Dermis microvascular lymphatic vessel endothelial cell (primary cell): ENCODE measurements at regions not wholly inside any gene's neighbourhood (a gene's known extent, or its start where the extent isn't known, plus 50 kb on each side); places are given as distances from the start of the nearest gene placed in this dataset.
"Not testable (repeated sequence)": the region's sequence is repeated elsewhere in the genome, so short reads cannot be mapped to it uniquely, and the experiment has no call there.

Source experiments
- DNase-seq, 2 donors: peaks; one replicate each; pipeline versions ENCODE4 v3.0.0 to v3.0.0-alpha.2; 2010; ENCODE audit warnings: low read depth in 2 of 2

DNA sequence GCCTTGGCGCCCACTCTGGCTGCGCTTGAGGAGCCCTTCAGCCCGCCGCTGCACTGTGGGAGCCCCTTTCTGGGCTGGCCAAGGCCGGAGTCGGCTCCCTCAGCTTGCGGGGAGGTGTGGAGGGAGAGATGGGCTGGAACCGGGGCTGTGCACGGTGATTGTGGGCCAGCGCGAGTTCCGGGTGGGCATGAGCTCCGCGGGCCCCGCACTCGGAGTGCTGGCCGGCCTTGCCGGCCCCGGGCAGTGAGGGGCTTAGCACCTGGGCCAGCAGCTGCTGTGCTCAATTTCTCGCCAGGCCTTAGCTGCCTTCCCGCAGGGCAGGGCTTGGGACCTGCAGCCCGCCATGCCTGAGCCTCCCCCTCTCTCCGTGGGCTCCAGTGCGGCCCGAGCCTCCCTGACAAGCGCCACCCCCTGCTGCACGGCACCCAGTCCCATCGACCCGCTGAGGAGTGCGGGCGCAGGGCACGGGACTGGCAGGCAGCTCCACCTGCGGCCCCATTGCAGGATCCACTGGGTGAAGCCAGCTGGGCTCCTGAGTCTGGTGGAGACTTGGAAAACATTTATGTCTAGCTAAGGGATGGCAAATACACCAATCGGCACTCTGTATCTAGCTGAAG is 643.6 kb upstream of the CPEB2 start:
- not testable (repeated sequence) for DNase-seq

DNA sequence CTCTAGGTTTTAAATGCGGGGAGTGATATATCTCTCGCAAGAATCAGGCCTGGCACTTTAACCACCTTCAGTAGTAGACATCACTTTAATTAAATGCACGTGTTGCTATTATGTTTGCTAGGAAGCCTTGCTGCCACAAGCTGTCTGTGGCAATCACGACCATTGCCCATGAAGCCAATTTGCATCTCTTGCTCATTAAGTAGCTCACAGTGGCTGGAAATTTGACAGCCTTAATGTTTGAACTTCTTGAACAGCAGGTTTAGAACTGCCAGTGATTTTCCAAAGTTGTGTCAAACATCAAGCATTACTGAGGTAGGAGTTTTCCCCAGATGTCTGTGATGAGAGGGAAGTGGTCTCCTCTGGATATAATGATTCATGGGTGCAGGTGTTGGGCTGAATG is 642.3 kb upstream of the CPEB2 start:
- DNase-seq: no peak

DNA sequence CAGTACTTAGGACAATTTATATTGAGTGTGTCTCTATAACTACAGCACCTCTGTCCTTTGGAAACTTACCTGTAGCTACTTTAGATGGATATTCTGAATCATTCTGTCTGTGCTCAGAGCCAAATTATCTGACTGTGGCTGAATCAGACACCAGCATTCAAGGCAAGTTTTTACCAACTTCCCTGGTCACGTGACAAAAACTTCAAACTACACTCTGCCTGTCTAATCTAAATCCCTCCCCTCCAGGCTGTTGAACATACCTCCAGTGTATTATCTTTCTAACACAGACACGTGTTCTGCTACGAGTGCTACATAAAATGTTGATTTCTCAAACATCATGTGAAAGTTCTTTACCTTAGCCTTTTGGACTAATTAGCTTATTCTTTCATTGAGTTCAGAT is 641.2 kb upstream of the CPEB2 start:
- no peak for DNase-seq

DNA sequence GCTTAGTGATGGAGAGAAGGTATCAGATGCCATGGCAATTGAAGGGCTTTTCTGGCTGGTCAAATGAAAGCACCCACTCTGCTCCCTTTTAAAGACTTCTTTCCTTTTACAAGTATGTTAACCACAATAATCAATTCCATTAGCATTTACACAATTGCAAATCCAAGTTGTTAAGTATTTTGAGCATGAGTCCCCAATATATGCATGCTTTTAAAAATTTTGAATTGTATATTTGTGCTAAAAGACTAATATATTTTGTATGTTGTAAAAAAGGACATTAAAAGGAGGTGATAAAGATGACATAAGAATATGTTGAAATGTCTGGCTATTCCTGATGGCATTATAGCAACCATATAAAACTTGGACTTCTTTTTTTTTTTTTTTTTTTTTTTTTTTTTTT is 639.9 kb upstream of the CPEB2 start:
- DNase-seq: no peak

DNA sequence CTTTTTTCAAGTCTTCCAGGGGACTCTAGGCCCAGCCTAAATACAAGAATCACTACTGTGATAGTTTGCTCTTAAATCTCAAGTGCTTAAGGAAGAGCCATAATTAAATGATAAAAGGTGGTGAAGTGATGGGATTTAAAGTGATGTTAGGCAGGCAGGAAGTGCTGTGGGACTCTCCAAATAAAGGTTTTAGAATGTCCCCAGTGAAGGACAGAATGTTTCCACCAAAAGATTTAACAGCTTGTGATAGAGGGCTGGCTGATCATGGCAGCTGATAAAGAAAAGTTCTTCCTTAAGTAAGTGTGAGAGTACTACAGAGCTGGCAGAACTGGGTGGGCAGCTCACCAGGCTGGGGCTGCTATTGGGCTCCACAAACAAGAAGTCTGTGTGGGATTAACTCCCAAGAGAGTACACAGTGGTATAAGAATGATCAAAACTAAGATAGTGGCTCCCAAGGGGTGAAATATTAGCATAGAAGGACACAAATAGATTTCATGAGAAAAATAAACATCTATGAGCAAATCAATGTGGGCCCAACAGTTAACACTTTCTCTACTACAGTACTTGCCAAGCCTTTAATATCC is 637.2 kb upstream of the CPEB2 start:
- no peak for DNase-seq

DNA sequence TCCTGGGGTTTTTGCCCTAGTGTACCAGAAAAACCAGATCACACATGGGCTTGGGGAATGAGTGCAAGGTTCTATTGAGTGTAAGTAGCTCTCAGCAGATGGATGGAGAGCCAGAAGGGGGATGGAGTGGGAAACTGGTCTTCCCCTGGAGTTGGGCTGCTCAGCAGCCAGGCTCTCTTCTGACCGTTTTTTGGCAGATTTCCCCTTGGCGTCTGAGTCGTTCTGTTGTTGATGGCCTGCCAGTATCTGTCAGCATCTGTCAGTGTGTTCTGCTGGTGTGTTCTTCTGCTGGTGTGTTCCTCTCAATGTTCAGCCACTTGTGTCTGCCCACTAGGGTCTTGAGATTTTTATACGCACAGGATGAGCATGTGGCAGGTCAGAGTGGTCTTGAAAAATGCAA is 633.9 kb upstream of the CPEB2 start:
- DNase-seq: no peak

DNA sequence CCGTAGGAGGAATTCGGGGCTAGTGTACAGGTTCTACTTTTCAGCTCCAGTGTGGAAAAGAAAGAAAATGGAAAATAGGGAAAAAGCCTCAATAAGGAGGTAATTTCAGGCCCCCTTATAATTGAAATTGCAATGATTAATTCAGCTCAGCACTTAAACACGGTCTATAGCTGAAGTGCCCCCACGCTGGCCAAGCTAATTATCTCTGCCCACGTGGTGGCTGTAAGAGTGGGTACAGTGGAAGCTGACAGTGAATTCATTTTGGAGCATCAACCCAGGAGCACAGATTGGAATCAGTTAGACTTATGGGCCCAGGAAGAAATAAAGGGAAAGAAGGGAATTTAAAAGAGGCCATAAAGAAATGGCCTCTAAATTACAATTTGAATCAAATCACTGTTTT is 631.1 kb upstream of the CPEB2 start:
- DNase-seq: no peak

DNA sequence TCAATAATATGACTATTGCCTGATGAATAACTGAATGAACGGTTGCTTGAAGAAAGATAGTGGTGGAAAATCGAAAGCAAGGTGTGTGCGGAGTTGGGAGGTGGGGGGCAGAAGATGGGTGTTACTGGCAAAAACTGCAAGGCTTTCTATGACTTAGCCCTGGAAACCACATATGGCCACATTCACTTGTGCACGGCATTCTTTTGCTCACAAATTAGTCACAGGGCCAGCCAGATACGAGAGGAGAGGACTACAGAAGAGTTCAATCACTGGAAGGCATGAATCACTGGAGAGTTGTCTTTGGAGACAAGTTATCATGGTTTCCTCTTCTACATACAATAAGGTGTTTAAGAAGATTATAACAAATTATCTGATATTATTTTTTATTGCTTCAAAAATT is 626.5 kb upstream of the CPEB2 start:
- no peak for DNase-seq

DNA sequence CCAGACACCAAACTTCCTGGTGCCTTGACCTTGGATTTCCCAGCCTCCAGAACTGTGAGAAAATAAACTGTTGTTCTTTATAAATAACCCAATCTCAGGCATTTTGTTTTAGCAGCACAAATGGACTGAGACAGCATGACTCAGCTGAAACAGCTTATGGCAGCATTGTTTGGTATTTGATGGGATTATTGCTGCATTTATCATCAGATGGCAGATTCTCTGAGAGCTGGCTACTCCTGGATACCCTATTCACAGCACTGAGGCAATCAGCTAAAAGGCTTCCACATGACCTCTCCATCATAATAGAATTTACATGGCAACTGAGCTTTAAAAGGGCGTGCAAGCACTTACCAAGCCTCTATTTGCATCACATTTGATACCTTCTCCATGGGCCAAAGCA is 623.1 kb upstream of the CPEB2 start:
- DNase-seq: no peak

DNA sequence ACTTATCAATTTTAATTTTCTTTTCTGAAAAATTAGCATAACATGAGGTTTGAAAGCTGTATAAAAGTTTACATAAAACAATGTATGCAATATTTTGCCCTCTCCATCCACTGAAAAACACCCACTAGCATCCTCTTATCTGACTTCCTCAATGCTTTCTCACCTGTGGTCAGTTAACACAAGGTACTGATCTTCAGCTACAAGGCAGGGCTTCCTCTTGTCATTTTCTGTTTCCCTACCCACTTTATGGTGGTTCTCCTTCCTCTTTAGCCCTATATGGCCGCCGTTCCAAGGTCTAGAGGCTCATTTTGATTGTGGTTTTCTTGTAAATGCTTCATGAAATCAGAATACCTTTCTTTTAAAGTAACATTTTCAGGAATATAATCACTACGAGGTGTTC is 618.6 kb upstream of the CPEB2 start:
- DNase-seq: no peak

DNA sequence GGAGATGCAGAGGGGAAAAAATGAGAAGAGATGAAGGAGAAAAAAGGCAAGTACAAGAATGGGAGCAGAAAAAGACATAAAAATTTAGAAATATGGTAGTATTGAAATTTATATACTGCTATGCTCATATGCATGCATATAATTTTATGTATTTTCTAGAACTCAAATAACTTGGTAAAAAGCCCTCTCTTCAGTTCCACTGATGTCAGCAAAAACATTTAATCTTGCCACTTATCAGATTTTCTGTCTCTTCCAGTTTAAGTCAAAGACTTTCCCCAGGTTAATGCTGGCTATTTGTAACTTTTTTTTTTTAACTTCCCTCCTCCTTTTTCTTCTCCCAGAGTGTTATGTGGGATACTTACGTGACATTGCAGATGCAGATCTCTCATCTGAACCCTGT is 617.5 kb upstream of the CPEB2 start:
- DNase-seq: no peak

DNA sequence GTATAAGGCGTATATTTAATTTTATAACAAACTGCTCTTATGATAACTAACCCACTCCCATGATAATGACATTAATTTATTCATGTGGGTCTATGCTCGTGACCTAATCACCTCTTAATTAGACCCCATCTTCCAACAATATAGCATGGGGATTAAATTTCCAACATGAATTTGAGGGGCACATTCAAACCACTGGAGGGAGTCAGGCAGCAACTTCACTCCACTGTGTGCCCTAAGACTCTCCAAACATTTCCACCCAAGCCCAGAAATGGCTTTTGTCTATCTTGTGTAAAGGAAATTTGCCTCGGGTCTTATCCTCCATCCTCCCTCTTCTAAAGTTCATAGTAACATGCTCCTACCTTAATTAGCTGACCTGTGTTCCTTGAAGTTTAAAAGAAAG is 616.1 kb upstream of the CPEB2 start:
- no peak for DNase-seq

DNA sequence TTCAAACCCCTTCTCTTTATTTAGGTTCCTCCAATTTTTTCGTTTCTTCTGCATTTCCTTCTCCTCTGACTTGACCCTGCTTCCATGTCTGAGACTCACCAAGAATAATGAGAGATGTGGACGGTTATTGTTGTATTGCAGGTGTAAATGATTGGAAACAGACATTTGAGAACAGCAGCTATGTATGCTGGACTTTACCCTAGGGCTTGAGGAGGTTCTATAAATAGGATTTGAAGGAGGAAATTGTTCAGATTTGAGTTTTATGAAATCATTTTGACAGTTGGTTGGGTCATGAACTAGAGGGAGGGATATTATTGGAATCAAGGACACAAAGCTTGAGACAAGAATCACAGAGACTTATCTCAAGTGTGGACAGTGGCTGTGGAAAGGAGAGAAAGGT is 614.6 kb upstream of the CPEB2 start:
- DNase-seq: no peak

DNA sequence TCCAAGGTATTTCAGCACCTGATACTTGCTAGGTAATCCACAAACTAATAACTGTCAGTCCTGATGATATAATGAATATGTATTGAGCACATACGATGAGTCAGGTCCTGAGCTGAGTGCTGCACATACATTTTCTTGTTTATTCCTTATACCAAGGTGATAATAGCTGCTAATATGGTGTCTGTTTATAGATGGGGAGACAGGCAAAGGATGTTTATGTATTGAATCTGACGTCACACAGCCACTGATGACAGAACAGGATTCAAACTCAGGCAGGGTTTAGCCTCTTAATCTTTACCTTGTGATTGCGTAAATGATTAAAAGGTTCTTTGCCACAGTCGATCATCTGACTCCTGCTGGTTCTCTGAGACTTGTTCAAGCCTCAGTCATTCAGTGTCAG is 609.9 kb upstream of the CPEB2 start:
- DNase-seq: no peak

DNA sequence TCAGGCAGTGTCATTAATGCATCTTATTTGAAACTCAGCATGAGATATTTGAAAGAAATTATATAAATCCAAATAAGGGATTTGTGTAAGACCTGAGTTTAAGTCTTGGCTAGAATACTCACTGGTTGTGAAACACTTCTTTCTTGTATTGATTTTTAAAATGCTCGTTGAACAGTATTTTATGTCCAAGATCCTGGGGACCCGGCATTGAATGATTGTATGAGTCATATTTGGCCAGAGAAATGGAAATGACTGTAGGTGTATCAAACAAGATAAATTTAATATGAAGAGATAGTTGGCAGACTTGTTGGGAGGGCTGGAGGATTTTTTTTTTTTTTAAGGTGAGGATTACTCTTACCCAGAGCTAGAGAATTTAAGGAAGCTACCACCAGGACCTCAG is 606.1 kb upstream of the CPEB2 start:
- DNase-seq: no peak

DNA sequence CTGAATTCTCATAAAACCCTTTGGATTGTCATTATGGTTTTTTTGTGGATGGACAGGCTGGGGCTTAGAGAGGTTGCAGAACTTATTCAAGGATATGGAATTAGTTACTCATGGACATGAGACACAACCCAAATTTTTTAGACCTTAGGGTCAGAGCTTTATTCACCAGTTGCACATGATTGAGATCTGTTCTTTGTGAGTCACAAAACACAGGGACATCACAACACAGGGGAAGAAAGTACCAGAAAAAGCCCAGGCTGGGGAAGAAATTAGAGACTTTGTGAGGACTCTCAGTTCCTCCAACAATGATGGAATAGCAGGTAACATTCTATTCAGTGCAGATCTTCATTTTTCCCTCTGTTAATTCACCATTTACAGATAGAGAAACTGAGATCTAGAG is 602.4 kb upstream of the CPEB2 start:
- no peak for DNase-seq

DNA sequence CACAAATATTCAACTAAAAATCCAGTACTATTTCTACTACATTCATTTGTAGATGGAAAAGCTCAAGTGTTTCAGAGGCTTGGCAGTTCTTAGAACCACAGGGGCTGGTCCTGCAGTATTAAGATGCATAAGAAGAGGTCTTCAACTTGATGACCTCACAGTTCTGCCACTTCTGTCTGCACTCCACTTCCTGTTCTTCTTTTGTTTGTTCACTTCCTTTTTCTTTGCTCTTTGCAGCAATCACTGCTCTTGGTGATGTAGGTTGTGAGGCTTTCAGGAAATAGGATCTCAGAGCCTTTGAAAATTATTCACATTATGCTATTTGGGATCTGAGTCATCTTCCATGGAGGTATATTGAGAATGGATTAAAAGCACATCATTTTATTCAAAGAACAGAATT is 602.0 kb upstream of the CPEB2 start:
- DNase-seq: no peak

DNA sequence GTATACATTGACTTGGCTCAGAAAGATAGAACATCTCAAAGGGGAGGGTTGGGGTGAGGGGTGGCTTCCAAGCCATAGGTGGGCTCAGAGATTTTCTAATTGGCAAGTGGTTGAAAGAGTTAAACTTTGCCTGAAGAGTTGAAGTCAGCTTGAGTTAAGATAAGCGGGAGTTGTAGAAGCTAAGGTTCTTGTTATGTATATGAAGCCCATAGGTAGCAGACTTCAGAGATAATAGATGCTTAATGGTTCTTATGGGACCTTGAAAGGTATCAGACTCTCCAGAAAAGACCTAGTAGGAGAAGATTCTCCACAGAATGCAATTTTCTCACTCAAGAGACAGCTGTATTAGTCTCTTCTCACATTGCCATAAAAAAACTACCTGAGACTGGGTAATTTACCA is 599.1 kb upstream of the CPEB2 start:
- no peak for DNase-seq

DNA sequence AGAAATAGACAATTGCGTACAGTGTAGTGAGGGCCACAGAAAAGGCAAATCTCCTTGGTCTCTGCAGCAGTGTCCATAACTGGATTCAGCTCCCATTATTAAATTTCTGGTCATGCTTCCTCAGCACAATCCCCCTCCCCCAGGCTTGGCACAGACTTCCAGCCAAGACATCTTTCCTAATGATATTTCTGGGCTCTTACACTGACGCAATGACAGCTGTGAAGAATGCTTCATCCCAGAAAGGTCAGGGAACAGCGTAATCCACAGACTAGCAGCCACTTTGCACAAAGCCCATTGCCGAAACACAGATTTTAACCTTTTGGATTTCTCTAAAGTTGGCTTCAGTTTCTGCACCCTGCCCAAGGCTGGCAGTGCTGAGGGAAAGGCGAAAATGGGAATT is 597.6 kb upstream of the CPEB2 start:
- DNase-seq: no peak

DNA sequence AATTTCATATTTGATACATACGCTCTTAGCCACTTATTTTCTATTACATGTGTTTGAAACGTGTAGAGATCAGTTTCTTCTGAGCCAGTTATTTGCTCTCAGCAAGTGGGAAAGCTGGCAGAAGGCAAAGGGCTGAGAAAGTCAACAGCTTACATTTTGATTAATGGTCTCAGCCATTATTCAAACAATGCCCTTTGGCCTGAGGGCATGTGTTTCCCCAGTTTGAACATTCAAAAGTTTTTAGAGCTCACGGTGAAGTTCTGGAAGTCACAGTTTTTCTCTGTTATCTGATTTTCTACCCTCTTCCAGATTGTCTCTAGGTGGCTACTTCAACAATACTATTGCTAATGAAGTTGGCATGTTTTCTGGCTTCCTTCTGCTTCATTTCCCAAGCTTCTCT is 591.8 kb upstream of the CPEB2 start:
- DNase-seq: no peak

DNA sequence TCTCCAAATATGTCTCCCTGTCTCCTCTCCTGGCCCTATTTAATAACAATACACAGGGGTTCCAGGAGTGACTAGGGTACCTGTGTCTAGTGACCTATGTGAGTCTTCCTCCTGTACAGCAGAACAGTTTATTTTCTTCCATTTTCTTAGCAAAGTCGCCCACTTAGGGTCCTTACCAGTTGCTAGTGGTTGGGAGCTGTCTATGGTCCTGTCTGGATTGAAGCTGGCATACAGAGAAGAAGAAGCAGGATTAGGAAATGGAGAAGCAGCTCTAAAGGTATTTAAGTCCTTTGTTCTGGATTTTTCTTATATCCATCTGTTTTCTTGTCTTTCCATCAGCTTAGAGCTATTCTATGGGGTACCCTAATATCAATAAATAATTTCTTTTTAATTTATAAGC is 587.1 kb upstream of the CPEB2 start:
- peak in 1 of 2 donors; percentile 1 for DNase-seq

DNA sequence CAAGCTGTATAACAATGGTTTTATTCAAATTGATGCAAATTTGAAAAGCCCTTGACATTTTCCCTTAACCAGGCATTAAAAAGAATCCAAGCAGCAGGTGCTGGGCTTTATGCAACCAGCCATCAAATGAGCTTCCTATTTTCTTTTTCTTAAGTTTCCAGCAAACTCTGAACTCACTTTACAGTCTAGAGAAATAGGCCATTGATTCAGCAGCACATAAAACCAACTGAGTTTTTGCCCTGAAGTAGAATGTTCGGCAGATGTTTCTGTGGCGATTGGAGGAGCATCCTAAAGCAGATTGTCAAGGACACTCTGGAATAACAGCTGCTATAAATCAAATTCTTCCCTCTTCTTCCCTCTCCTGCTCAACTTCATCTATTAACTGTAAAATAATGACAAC is 582.8 kb upstream of the CPEB2 start:
- no peak for DNase-seq

DNA sequence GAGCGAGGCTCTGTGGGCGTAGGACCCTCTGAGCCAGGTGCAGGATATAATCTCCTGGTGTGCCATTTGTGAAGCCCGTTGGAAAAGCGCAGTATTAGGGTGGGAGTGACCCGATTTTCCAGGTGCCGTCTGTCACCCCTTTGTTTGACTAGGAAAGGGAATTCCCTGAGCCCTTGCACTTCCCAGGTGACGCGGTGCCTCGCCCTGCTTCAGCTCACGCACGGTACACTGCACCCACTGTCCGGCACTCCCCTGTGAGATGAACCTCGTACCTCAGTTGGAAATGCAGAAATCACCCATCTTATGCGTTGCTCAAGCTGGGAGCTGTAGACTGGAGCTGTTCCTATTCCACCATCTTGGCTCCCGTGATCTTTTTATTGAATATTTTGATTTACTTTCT is 576.0 kb upstream of the CPEB2 start:
- DNase-seq: not testable (repeated sequence)

DNA sequence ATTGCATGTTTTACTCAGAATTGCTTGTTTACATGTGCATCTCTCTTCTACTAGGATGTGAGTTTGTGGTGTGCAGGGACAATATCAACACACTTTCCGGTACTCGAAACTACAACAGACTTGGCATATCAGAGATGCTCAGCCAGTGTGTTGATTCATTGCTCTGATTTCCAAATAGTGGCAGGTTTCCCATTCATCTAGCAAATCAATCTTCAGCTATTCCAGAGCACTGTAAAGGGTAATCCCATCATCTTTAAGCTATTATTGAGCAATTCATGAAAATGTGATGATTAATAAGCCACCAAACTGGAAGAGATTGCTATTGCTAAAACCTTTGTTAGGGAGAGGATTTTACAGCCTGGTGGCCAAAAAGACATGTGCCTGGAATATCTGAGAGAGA is 574.2 kb upstream of the CPEB2 start:
- no peak for DNase-seq
